ENCODE measurements at regions not wholly inside any gene's neighbourhood (a gene's known extent, or its start where the extent isn't known, plus 50 kb on each side); places are given as distances from the start of the nearest gene placed in this dataset.

DNA sequence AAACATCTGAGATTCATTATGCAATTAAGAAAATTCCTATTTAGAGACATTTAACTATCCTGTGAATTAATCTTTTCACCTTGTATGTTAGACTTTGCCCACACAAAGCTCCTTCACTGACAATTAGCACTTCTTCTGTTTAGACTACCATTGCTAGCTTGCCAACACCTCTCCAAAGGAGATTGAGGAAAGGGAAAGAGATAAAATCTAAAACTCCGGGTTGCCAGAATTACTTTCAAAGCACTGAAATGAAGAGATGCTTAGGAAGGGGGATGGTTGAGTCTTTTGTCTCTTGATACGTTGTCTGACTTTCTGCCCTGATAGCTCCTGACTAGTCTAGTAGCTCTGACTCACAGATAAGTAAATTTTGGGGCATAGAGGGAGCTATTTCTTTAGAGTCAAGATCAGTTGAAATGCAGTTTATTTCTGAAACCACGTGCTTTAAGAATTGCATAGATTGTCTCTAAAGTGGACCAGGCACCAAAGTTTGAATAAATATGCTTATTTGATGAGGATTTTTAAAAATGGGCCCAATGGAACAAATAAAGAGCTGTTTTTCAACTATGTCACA is 74.1 kb upstream of the DSEL start:
- DNase-seq (ENCODE audit: low read depth in 3 of 3): no peak

DNA sequence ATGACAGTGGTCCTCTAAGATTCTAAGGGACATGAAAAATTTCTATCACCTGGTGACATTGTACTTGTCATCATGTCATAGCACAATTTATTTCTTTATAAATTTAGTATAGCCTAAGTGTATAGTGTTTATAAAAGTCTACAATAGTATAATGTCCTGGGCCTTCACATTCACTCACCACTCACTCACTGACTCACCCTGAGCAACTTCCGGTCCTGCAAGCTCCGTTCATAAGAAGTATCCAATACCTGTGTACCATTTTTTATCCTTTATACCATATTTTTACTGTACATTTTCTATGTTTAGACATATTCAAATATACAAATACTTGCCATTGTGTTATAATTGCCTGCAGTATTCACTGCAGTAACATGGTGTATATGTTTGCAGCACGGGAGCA is 72.8 kb upstream of the DSEL start:
- DNase-seq (ENCODE audit: low read depth in 3 of 3): no peak

DNA sequence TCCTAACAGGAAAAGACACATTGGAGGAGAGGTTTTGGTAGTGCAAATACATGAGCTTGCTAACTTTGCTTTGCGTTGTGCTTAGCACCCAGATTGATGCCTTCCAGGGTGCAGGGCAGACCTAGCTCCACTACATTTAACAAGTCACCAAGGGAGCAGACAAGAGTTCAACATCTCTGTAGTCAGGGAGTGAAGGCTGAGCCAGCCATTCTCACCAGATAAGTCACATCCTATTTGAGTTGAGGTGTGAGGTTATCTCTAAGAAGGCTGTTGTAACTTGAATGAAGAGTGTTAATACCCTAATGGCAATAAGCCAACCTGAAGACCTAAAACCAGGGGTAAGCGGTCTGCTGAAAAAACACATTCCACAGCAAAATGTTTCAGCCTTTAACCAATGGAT is 69.6 kb upstream of the DSEL start:
- no peak for DNase-seq (ENCODE audit: low read depth in 3 of 3)

DNA sequence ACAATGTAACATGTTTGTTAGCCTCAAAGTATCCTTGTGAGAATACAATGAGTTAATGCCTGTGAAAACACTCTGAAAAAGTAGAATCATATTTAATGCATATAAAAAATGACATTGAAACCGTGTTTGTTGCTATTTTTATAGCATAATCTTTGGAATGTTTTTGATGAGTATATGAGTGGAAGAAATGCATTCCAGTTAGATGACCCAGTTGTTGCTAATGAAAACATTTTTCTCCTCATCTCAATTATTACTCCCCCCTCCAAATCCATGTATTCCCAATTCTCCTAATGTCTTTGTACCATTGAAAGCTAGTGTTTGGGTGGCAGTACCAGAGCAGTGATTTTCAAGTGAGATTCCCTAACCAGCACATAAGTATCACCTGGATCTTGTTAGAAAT is 67.1 kb upstream of the DSEL start:
- DNase-seq (ENCODE audit: low read depth in 3 of 3): no peak

DNA sequence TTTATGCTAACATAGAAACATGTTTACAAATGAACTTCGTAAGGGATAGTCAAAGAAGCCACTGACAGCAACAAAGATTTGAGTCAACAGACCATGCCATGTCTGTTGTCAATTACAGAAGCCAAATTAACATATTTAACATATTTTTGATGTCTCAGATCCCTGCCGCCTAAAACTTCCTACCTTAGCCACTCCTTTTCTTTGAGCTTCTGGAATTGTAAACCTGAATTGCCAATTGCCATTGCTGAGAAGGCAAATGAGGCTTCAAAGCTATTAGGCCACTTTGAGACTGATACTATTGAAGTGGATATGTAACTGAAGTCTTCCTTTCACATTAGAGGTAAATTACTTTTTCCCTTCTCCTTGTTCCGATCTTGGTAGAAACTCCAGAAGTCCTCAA is 66.0 kb upstream of the DSEL start:
- DNase-seq (ENCODE audit: low read depth in 3 of 3): no peak

DNA sequence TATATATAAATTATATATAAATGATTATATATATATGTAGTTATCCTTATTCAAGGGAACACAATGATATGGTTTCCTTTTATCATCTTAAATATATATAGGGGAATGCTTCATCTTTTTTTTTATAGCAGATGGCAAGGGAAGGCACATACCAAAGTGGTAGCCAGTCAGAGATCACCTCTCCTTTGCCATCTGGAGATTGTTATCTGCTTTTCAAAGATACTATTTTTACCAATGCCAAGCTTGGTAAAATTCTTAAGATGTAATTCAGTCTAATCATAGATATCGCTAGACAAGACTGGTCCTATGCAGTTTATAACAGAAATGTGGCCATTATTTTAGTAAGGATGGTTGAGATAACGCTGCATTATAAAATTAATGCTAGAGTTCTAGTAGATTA is 64.7 kb upstream of the DSEL start:
- DNase-seq (ENCODE audit: low read depth in 3 of 3): no peak

DNA sequence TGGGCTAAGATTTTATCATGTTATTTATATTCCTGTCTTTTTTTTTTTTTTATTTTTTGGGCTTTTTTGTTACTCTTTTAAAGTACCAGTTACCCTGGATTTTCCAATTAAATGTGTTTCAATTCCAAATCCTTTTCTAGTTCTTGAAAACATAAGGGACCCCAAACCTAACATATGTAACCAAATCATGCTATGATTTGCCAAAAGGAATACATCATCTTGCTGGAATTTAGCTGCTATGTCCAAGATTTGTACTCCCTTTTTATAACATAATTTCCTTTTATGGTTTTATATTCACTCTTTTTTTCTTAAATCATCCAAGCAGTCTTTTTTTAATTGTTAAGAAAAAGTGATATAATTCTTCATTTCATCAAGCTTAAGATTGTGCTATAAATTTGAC is 60.9 kb upstream of the DSEL start:
- DNase-seq (ENCODE audit: low read depth in 3 of 3): no peak

DNA sequence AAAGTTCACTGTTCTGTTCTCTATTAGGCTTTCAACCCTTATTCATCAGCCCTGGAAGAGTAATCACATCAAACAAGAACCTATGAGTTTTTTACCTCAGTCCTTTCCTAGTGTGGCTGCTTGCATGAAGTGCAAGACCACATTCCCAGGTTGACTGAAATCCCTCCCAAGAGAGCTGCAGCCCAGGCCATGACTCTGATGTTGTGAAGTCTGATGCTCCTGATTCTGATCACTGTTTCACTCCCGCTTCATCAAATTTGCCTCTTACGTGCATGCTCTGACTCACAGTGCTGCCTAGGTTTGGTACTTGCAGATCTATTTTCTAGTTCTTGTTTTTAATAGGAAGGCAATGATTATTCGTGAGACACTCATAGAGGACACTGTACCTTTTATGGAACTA is 58.2 kb upstream of the DSEL start:
- DNase-seq (ENCODE audit: low read depth in 3 of 3): no peak

DNA sequence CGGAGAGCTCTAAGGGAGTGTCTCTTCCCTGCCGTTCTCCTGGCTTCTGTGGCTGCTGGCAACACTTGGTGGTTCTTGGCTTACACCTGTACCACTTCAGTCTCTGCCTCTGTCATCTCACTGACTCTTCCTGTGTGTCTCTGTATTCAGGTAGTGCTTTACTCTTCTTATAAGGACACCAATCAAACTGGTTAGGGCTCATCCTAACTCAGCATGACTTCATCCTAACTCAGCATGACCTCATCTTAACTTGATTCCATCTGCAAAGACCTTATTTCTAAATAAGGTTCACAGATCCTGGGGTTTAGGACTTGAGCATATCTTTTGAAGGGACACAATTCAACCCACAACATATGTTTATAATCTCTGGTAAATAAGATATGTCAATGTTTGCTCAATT is 51.6 kb upstream of the DSEL start:
- no peak for DNase-seq (ENCODE audit: low read depth in 3 of 3)
